B cell (primary cell): ENCODE measurements at regions not wholly inside any gene's neighbourhood (a gene's known extent, or its start where the extent isn't known, plus 50 kb on each side); places are given as distances from the start of the nearest gene placed in this dataset.

ENCODE experiments used
- EZH2 ChIP-seq: IDR thresholded peaks from 2 replicates; pipeline ENCODE4 v1.6.1; 2012; ENCODE audit warnings: borderline replicate concordance, low read depth, mild to moderate bottlenecking, moderate library complexity, low read length; ENCODE audit not compliant: insufficient read depth, poor library complexity, severe bottlenecking
- TF ChIP-seq, protein P1 (sequence below): fragments of 200-600 bp; IDR thresholded peaks from one replicate; pipeline ENCODE4 v1.8.0; 2022; ENCODE audit warnings: antibody characterized with exemption, mild to moderate bottlenecking

DNA sequence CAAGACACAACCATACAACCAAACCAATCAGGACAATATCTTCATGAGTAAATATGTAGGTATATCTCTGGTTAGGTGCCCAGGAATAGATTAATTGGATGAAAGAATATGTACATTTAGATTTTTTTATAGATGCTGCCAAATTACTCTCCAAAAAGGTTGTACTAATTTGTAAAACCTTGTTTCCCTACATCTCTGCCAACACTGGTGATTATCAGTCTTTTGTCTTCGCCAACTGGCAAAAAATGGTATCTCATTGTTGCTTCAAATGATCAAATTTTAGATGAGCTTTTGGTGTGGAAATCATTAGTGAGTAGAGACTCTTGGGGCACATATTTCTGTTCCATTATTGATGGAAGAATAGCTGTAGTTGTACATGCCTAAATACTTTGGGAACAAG is 90.7 kb upstream of the ELL2 start:
- TF ChIP-seq, protein P1, sequence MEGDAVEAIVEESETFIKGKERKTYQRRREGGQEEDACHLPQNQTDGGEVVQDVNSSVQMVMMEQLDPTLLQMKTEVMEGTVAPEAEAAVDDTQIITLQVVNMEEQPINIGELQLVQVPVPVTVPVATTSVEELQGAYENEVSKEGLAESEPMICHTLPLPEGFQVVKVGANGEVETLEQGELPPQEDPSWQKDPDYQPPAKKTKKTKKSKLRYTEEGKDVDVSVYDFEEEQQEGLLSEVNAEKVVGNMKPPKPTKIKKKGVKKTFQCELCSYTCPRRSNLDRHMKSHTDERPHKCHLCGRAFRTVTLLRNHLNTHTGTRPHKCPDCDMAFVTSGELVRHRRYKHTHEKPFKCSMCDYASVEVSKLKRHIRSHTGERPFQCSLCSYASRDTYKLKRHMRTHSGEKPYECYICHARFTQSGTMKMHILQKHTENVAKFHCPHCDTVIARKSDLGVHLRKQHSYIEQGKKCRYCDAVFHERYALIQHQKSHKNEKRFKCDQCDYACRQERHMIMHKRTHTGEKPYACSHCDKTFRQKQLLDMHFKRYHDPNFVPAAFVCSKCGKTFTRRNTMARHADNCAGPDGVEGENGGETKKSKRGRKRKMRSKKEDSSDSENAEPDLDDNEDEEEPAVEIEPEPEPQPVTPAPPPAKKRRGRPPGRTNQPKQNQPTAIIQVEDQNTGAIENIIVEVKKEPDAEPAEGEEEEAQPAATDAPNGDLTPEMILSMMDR: no peak
- TF ChIP-seq EZH2: no peak
